ENCODE measurements at regions not wholly inside any gene's neighbourhood (a gene's known extent, or its start where the extent isn't known, plus 50 kb on each side); places are given as distances from the start of the nearest gene placed in this dataset.

- TF ChIP-seq CTCF (conservative IDR thresholded peaks at IDR 0.05 in 1 of 2, IDR thresholded peaks at IDR 0.05 in 1 of 2; ENCODE audit: low read depth in 1 of 2, low read length in 2 of 2): peak; percentile 72 to 93
- no peak for TF ChIP-seq EZH2 (IDR thresholded peaks at IDR 0.05; ENCODE audit: low read length, missing control alignments)
These were observed 60.8 kb upstream of the CCDC179 start for GRCh38 chr11:22920939-22921565.
